Subcutaneous abdominal adipose tissue (tissue), 5 donors: ENCODE measurements at regions not wholly inside any gene's neighbourhood (a gene's known extent, or its start where the extent isn't known, plus 50 kb on each side); places are given as distances from the start of the nearest gene placed in this dataset.

ENCODE experiments used
- H3K27ac ChIP-seq: one replicate; pipeline ENCODE4 v1.7.0; 2013; ENCODE audit warnings: low read depth, mild to moderate bottlenecking, inconsistent platforms, low read length, moderate library complexity
- H3K27me3 ChIP-seq, 5 donors: one replicate each; pipeline ENCODE4 v1.7.0; 2013; ENCODE audit warnings: low read length in 5 of 5, inconsistent platforms in 1 of 5; ENCODE audit not compliant: control insufficient read depth in 5 of 5, insufficient read depth in 4 of 5
- H3K36me3 ChIP-seq, 5 donors: one replicate each; pipeline ENCODE4 v1.7.0; 2013; ENCODE audit warnings: low read length in 5 of 5; ENCODE audit not compliant: control insufficient read depth in 5 of 5, insufficient read depth in 5 of 5
- H3K4me1 ChIP-seq, 5 donors: one replicate each; pipeline ENCODE4 v1.7.0; 2013; ENCODE audit warnings: low read length in 5 of 5, mild to moderate bottlenecking in 3 of 5, moderate library complexity in 1 of 5; ENCODE audit not compliant: control insufficient read depth in 5 of 5, insufficient read depth in 5 of 5
- H3K4me3 ChIP-seq, 5 donors: one replicate each; pipeline ENCODE4 v1.7.0; 2013; ENCODE audit warnings: low read length in 5 of 5, low read depth in 1 of 5
- H3K9ac ChIP-seq, 5 donors: one replicate each; pipeline ENCODE4 v1.7.0; 2013; ENCODE audit warnings: low read length in 5 of 5, mild to moderate bottlenecking in 4 of 5, moderate library complexity in 3 of 5
- H3K9me3 ChIP-seq, 5 donors: one replicate each; pipeline ENCODE4 v1.7.0; 2013; ENCODE audit warnings: low read length in 5 of 5; ENCODE audit not compliant: control insufficient read depth in 5 of 5
- donor health status: healthy.
- donor health status: healthy.
- donor health status: healthy.
- donor health status: healthy.
- donor health status: healthy.

DNA sequence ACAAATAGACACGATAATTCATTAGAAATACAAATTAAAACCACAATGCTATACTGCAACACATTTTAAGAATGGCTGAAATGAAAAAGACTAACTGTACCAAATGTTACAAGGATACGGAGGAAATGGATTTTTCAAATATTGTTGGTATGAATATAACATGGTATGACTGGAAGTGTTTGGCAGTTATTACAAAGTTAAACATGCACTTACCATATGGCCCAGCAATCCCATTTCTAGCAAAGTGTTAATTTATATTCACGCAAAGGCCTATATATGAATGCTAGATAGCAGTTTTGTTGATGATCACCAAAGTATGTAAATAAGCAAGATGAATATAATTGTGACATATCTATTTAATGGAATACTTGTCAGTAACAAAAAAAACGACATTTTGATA, 497.8 kb upstream of the FSIP2 start:
- Histone ChIP-seq H3K9ac (no peak overlapping the region), H3K27ac (no peak overlapping the region), H3K4me3 (no peak overlapping the region), H3K27me3 (no peaks in the 10 kb centered on the region), H3K36me3 (no peaks in the 10 kb centered on the region), H3K4me1 (no peaks in the 10 kb centered on the region), H3K9me3 (peaks cover 0 to 18% (median 0%) of the 10 kb centered on the region in 5 donors)

DNA sequence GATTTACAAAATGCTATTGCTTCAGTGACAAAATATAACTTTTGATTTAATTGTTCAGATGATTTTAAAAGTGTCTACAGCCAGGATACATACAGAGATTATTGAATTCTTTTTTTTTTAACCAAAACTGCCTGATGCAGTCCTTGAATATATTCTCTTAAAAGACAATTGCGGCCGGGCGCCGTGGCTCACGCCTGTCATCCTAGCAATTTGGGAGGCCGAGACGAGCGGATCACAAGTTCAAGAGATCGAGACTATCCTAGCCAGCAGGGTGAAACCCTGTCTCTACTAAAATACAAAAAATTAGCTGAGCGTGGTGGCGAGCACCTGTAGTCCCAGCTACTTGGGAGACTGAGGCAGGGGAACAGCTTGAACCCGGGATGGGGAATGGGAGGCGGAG, 497.0 kb upstream of the FSIP2 start:
- H3K27ac ChIP-seq, result no peak overlapping the region
- no peaks in the 10 kb centered on the region for H3K27me3 ChIP-seq
- H3K9ac ChIP-seq, result no peak overlapping the region
- no peaks in the 10 kb centered on the region for H3K4me1 ChIP-seq
- H3K36me3 ChIP-seq, result no peaks in the 10 kb centered on the region
- peaks cover 0 to 15% (median 0%) of the 10 kb centered on the region in 5 donors for H3K9me3 ChIP-seq
- no peak overlapping the region for H3K4me3 ChIP-seq

DNA sequence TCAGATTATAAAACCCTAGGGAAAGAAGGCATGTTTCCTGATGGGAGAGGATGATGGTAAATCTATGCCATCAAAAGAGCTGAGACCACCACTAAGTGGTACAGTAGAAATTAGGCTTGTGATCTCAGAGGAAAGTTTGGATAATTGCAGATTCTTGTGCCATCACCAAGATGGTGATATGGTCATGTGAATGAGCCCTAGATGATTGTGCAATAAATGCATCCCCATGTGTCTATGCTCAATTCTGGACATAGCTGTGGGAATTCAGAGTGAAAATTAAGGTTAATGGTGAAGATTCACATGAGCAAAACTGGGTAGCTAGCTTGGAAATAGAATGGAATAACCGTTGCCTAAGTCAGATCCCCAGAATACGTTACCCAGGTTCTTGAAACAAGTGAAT, 496.1 kb upstream of the FSIP2 start:
- no peaks in the 10 kb centered on the region for H3K4me1 ChIP-seq
- H3K27ac ChIP-seq, result no peak overlapping the region
- H3K27me3 ChIP-seq, result no peaks in the 10 kb centered on the region
- no peak overlapping the region for H3K4me3 ChIP-seq
- H3K36me3 ChIP-seq, result no peaks in the 10 kb centered on the region
- H3K9me3 ChIP-seq, result peaks cover 0 to 6% (median 0%) of the 10 kb centered on the region in 5 donors
- no peak overlapping the region for H3K9ac ChIP-seq

DNA sequence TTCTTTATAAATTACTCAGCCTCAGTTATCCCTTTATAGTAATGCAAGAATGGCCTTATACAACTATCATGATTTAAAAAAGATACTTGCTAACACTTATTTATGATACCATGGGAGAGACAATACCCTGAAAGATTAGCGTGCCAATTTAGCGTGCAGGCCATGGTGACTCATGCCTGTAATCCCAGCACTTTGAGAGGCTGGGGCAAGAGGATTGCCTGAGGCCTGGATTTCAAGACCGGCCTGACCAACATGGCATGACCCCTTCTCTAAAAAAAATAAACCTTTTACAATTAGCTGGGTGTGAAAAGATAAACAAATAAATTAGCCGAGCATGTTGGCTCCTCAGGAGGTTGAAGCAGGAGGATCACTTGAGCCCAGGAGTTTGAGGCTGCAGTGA, 493.4 kb upstream of the FSIP2 start:
- no peak overlapping the region for H3K9ac ChIP-seq
- H3K36me3 ChIP-seq, result no peaks in the 10 kb centered on the region
- H3K27ac ChIP-seq, result no peak overlapping the region
- H3K4me3 ChIP-seq, result no peak overlapping the region
- no peaks in the 10 kb centered on the region for H3K27me3 ChIP-seq
- H3K9me3 ChIP-seq, result peaks cover 0 to 6% (median 0%) of the 10 kb centered on the region in 5 donors
- H3K4me1 ChIP-seq, result no peaks in the 10 kb centered on the region

DNA sequence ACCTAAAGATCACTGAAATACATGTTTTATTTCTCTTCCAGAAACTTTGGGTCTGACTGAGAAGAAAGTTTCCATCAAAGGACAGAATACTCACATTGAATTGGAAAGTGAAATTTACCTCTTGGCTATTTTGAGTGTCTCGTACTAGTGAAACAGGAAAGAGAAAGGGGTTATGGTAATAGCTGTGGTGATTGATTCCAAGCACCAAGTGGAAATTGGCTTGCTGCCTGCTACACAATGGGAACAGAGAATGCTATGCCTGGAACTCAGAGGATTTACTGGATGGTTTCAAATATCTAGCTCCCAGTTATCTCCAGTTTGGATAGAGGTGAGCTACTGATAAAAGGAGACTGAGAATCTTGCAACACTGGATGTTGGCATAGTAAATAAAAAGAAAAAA, 492.8 kb upstream of the FSIP2 start:
- H3K4me1 ChIP-seq, result no peaks in the 10 kb centered on the region
- H3K27ac ChIP-seq, result no peak overlapping the region
- H3K4me3 ChIP-seq, result no peak overlapping the region
- H3K36me3 ChIP-seq, result no peaks in the 10 kb centered on the region
- H3K9me3 ChIP-seq, result peaks cover 0 to 6% (median 0%) of the 10 kb centered on the region in 5 donors
- H3K9ac ChIP-seq, result no peak overlapping the region
- no peaks in the 10 kb centered on the region for H3K27me3 ChIP-seq

DNA sequence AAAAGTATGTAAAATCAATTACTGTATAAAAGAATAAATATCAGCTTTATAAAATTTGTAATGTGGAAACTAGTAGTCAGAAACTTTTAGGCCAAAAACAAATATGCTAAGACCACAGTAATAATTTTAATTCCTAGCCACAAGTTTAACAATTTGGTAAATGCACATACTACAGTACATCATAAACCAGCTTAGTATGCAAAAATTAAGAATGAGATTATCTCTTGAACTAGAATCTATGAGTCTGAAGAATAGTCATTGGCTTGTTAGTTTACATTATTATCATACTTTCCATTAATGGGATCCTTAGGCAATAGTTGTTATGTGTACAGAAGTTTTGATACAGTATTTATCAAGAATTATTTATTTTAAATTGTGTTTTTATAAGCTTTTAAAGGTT, 491.9 kb upstream of the FSIP2 start:
- no peak overlapping the region for H3K27ac ChIP-seq
- no peaks in the 10 kb centered on the region for H3K4me1 ChIP-seq
- no peak overlapping the region for H3K4me3 ChIP-seq
- H3K36me3 ChIP-seq, result no peaks in the 10 kb centered on the region
- H3K9ac ChIP-seq, result no peak overlapping the region
- no peaks in the 10 kb centered on the region for H3K27me3 ChIP-seq
- peaks cover 0 to 6% (median 0%) of the 10 kb centered on the region in 5 donors for H3K9me3 ChIP-seq

DNA sequence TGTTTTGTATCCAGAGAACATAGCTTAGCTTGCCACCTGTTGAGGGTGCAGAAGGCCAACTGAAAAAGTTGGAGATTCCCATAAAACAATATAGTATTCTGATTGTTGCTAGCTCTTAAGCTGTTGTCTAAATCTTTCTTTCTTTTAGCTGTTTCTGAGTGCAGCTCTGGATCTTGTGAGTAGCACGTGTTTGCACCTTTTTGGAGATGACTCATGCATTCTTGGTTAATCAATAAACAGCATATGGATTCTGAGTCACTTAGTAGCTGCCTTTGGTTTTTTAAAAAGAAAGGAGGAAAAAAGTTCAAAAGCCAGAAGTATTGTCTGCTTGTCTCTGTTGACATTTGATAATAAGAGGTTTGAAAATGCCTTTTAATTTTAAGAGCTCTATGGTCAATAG, 483.0 kb upstream of the FSIP2 start:
- Histone ChIP-seq H3K4me1 (no peaks in the 10 kb centered on the region), H3K36me3 (no peaks in the 10 kb centered on the region), H3K9me3 (no peaks in the 10 kb centered on the region), H3K27me3 (no peaks in the 10 kb centered on the region), H3K4me3 (no peak overlapping the region), H3K9ac (no peak overlapping the region), H3K27ac (no peak overlapping the region)

DNA sequence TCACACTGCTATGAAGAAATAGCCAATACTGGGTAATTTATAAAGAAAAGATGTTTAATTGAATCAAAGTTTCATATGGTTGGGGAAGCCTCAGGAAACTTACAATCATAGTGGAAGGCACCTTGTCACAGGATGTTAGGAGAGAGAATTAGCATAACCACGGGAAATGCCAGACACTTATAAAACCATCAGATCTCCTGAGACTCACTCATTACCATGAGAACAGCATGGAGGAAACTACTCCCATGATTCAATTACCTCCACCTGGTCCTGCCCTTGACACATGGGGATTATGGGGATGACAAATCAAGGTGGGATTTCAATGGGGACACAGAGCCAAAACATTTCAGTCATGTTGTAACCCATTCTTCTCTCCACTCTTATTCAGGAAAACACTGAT, 472.9 kb upstream of the FSIP2 start:
- Histone ChIP-seq H3K4me1 (no peaks in the 10 kb centered on the region), H3K27ac (no peak overlapping the region), H3K9ac (no peak overlapping the region), H3K9me3 (peaks cover 0 to 3% (median 0%) of the 10 kb centered on the region in 5 donors), H3K27me3 (no peaks in the 10 kb centered on the region), H3K4me3 (no peak overlapping the region), H3K36me3 (no peaks in the 10 kb centered on the region)

DNA sequence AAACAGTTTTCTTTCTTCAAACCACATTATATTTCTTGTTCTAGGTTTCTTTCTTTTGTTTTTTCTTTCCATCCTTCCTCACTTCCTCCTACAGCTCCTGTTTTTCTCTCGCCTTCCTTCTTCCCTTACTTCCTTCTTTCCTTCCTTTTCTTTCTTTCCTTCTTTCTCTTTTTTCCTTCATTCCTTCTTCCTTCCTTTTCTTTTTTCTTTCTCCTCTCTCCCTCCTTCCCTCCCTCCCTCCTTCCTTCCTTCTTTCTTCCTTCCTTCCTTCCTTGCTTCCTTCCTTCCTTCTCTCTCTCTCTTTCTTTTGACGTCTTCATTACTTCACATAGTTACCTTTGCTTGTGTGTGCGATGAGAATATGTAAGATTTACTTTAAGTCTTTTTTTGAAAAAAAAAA, 470.0 kb upstream of the FSIP2 start:
- no peaks in the 10 kb centered on the region for H3K4me1 ChIP-seq
- no peak overlapping the region for H3K9ac ChIP-seq
- H3K9me3 ChIP-seq, result peaks cover 0 to 3% (median 0%) of the 10 kb centered on the region in 5 donors
- H3K27me3 ChIP-seq, result no peaks in the 10 kb centered on the region
- no peaks in the 10 kb centered on the region for H3K36me3 ChIP-seq
- H3K27ac ChIP-seq, result no peak overlapping the region
- no peak overlapping the region for H3K4me3 ChIP-seq

DNA sequence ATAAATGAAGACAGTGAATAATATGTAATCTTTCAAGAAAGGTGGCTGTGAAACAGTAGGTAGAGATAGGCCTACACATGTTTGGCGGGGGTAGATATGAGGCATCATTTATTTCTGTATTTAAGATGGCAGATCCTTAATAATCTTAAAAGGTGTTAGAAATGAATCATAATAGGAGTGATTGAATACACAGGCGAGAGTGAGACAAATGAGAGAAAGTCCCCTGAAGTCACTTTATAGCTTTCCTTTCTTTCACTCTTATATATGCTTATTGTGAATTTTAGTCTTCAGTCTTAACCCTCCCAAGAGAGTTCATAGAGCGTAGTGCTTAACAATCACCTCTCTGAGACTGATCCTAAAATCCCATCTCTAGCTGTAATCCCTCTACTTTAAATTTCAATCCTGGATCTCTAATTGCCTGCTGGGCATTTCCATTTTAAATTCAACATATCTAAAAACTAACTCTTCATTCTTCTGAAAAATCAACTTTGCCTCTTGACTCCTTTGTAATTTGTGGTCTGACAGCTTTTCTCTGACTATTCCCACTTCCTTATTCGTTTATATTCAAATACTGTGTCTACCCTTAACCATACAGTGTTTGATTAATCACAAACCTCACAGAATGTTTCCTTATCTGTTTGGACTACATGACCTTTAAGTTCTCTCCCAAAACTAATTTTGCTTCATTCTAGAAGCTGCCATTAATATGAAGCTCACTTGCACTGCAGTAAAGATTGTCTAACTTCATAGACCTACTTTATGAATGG, 463.7 kb upstream of the FSIP2 start:
- H3K4me3 ChIP-seq, result no peak overlapping the region
- no peak overlapping the region for H3K9ac ChIP-seq
- no peaks in the 10 kb centered on the region for H3K4me1 ChIP-seq
- no peaks in the 10 kb centered on the region for H3K9me3 ChIP-seq
- no peak overlapping the region for H3K27ac ChIP-seq
- H3K36me3 ChIP-seq, result no peaks in the 10 kb centered on the region
- no peaks in the 10 kb centered on the region for H3K27me3 ChIP-seq
